Cardiac fibroblast (primary cell): ENCODE measurements at regions not wholly inside any gene's neighbourhood (a gene's known extent, or its start where the extent isn't known, plus 50 kb on each side); places are given as distances from the start of the nearest gene placed in this dataset.
A peak's percentile ranks its signal among the peaks of the same experiment; 100 is the strongest.

Experiments used
- DNase-seq, 2 donors: peaks; one replicate each; pipeline versions ENCODE4 v3.0.0 to v3.0.0-alpha.2; 2010; ENCODE audit warnings: low read depth in 2 of 2
- H3K4me3 ChIP-seq, 2 donors: replicated peaks in 1 of 2; 1 replicate in 1 of 2; 2 replicates in 1 of 2; pipeline ENCODE4 v1.5.1; 2011; ENCODE audit warnings: low read depth in 2 of 2, low read length in 2 of 2, mild to moderate bottlenecking in 2 of 2, moderate library complexity in 1 of 2
- CTCF ChIP-seq: IDR thresholded peaks from one replicate; pipeline ENCODE4 v1.5.1; 2011; ENCODE audit warnings: low read depth, mild to moderate bottlenecking, low read length, inconsistent platforms

GRCh38 chr1:58430421-58431275 is 115.9 kb downstream of the OMA1 start:
- no peak for TF ChIP-seq CTCF
- H3K4me3 ChIP-seq = no peak overlapping the region
- DNase-seq = no peak

GRCh38 chr1:58426918-58427317 is 119.6 kb downstream of the OMA1 start:
- DNase-seq = no peak
- no peak for TF ChIP-seq CTCF
- H3K4me3 ChIP-seq = no peak overlapping the region

- no peak overlapping the region for H3K4me3 ChIP-seq
- no peak for TF ChIP-seq CTCF
- no peak for DNase-seq
Measured at GRCh38 chr1:58422436-58422835, 124.1 kb downstream of the OMA1 start.

- DNase-seq = no peak
- H3K4me3 ChIP-seq = no peak overlapping the region
- TF ChIP-seq CTCF = no peak
Measured at GRCh38 chr1:58418283-58419228, 128.0 kb downstream of the OMA1 start.

GRCh38 chr1:58412071-58412580 is 134.4 kb downstream of the OMA1 start:
- peak; percentile 46 to 72 for DNase-seq
- TF ChIP-seq CTCF = no peak

GRCh38 chr1:58409890-58410289 is 136.6 kb downstream of the OMA1 start:
- TF ChIP-seq CTCF = no peak
- DNase-seq = no peak
- H3K4me3 ChIP-seq = no peak overlapping the region

More at GRCh38 chr1:58412071-58412580, 134.4 kb downstream of the OMA1 start:
- H3K4me3 ChIP-seq = no peak overlapping the region
